Transverse colon (tissue), 3 donors: ENCODE measurements at regions not wholly inside any gene's neighbourhood (a gene's known extent, or its start where the extent isn't known, plus 50 kb on each side); places are given as distances from the start of the nearest gene placed in this dataset.

Experiments used
- EP300 ChIP-seq: sonication (generic); formaldehyde crosslinking; IDR thresholded peaks from one replicate; pipeline ENCODE4 v1.6.1; 2017; ENCODE audit warnings: antibody characterized with exemption, low read depth
- POLR2A ChIP-seq: fragments of 450-650 bp; IDR thresholded peaks from one replicate; pipeline ENCODE4 v1.6.1; 2016; ENCODE audit warnings: antibody characterized with exemption, mild to moderate bottlenecking, moderate library complexity
- TF ChIP-seq, protein P1 (sequence below), 5 experiments: fragments of 200-600 bp in 3 of 5; fragments of 450-650 bp in 2 of 5; sonication (generic) in 3 of 5; IDR thresholded peaks; 1 replicate in 2 of 5; 2 replicates in 3 of 5; pipeline ENCODE4 v1.5.1; 2016 to 2017; ENCODE audit warnings: antibody characterized with exemption in 5 of 5, inconsistent platforms in 3 of 5, mild to moderate bottlenecking in 2 of 5, moderate library complexity in 1 of 5

DNA sequence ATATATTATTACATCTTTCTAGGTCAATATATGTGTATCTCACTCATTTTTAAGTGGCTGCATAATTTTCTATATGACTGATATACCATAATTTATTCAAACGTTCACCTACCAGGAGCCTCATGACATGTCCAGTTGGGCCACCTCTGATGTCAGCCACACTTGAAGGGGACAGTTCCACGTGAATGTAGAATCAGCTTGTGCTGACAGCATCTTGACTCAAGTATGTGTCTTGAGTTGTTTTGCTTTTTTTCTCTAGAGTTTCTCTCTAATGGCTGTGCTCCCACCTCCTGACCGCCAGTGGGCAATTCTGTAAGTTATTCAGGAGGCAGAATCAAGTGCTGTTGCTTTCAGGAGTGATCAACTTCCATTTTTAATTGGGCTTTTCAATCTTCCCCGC, 237.9 kb downstream of the NFKBIZ start:
- TF ChIP-seq, protein P1, sequence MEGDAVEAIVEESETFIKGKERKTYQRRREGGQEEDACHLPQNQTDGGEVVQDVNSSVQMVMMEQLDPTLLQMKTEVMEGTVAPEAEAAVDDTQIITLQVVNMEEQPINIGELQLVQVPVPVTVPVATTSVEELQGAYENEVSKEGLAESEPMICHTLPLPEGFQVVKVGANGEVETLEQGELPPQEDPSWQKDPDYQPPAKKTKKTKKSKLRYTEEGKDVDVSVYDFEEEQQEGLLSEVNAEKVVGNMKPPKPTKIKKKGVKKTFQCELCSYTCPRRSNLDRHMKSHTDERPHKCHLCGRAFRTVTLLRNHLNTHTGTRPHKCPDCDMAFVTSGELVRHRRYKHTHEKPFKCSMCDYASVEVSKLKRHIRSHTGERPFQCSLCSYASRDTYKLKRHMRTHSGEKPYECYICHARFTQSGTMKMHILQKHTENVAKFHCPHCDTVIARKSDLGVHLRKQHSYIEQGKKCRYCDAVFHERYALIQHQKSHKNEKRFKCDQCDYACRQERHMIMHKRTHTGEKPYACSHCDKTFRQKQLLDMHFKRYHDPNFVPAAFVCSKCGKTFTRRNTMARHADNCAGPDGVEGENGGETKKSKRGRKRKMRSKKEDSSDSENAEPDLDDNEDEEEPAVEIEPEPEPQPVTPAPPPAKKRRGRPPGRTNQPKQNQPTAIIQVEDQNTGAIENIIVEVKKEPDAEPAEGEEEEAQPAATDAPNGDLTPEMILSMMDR (IDR thresholded peaks at IDR 0.05) = no peak
- no peak for TF ChIP-seq EP300
- no peak for TF ChIP-seq POLR2A
